Esophagus squamous epithelium (tissue), 5 donors: ENCODE measurements at regions not wholly inside any gene's neighbourhood (a gene's known extent, or its start where the extent isn't known, plus 50 kb on each side); places are given as distances from the start of the nearest gene placed in this dataset.

ENCODE experiments used
- DNase-seq: peaks from one replicate; lab custom pipeline; 2025; lab: John Stamatoyannopoulos, UW
- H3K27ac ChIP-seq, 4 donors: fragments of 200-600 bp; sonication (generic); one replicate each; pipeline ENCODE4 v1.5.1; 2016 to 2019; ENCODE audit warnings: mild to moderate bottlenecking in 1 of 4
- H3K27me3 ChIP-seq, 4 donors: fragments of 200-600 bp; sonication (generic); 1 replicate in 3 of 4; 2 replicates in 1 of 4; pipeline versions ENCODE4 v1.5.1 to v1.6.0; 2017 to 2021; ENCODE audit warnings: antibody characterized with exemption in 1 of 4
- H3K36me3 ChIP-seq, 3 donors: fragments of 200-600 bp; sonication (generic); one replicate each; pipeline ENCODE4 v1.5.1; 2016 to 2019
- H3K4me1 ChIP-seq, 3 donors: fragments of 200-600 bp; sonication (generic); one replicate each; pipeline ENCODE4 v1.5.1; 2017 to 2019
- H3K4me3 ChIP-seq, 4 donors: fragments of 200-600 bp; sonication (generic); 1 replicate in 3 of 4; 2 replicates in 1 of 4; pipeline ENCODE4 v1.5.1; 2016 to 2019; ENCODE audit warnings: mild to moderate bottlenecking in 2 of 4, moderate library complexity in 1 of 4
- H3K9me3 ChIP-seq, 3 donors: fragments of 200-600 bp; sonication (generic); one replicate each; pipeline ENCODE4 v1.5.1; 2016 to 2019
- CTCF ChIP-seq, 6 experiments: fragments of 450-650 bp in 4 of 6; fragments of 200-600 bp in 2 of 6; sonication (generic) in 2 of 6; IDR thresholded peaks; one replicate each; pipeline ENCODE4 v1.5.1; 2016 to 2019; ENCODE audit warnings: antibody characterized with exemption in 6 of 6, mild to moderate bottlenecking in 4 of 6, moderate library complexity in 4 of 6
- POLR2A ChIP-seq, 4 donors: fragments of 450-650 bp; IDR thresholded peaks; one replicate each; pipeline ENCODE4 v1.6.1; 2017; ENCODE audit warnings: antibody characterized with exemption in 4 of 4, mild to moderate bottlenecking in 4 of 4, moderate library complexity in 3 of 4
- WGBS, 2 donors: methylation state at CpG; one replicate each; pipeline ENCODE4 v1.1.5; 2018; 5-methylcytosine and 5-hydroxymethylcytosine counted together
- intact Hi-C: fragments of 100-400 bp; cut with DNase I; formaldehyde crosslinking; loops from one replicate; pipeline ENCODE4 v1.15.0; 2022
- donor health status: DM: yes; HTN: yes; CAD: no.

GRCh38 chr5:30878296-30878695 is 315.2 kb upstream of the CDH6 start:
- H3K9me3 ChIP-seq: no peaks in the 10 kb centered on the region
- H3K27me3 ChIP-seq: no peaks in the 10 kb centered on the region
- no peak for DNase-seq
- no peaks in the 10 kb centered on the region for H3K36me3 ChIP-seq
- 83 to 85% methylated on average over 5 to 10 of the region's 10 CpGs for WGBS, 2 donors
- intact Hi-C loops: no loop called here
- TF ChIP-seq POLR2A (IDR thresholded peaks at IDR 0.05) (no peak), CTCF (IDR thresholded peaks at IDR 0.05) (no peak)
- H3K4me3 ChIP-seq: no peak overlapping the region
- no peaks in the 10 kb centered on the region for H3K4me1 ChIP-seq
- H3K27ac ChIP-seq: no peak overlapping the region

- 57 to 67% methylated on average over 10 of the region's 10 CpGs for WGBS, 2 donors
- no peak overlapping the region for H3K27ac ChIP-seq
- no peak for TF ChIP-seq POLR2A (IDR thresholded peaks at IDR 0.05)
- no peak for TF ChIP-seq CTCF (IDR thresholded peaks at IDR 0.05)
- H3K27me3 ChIP-seq: no peaks in the 10 kb centered on the region
- H3K4me3 ChIP-seq: no peak overlapping the region
- no peaks in the 10 kb centered on the region for H3K36me3 ChIP-seq
- intact Hi-C loops: no loop called here
- no peak for DNase-seq
- H3K4me1 ChIP-seq: no peaks in the 10 kb centered on the region
- H3K9me3 ChIP-seq: no peaks in the 10 kb centered on the region
These were observed 319.0 kb upstream of the CDH6 start for GRCh38 chr5:30874241-30875034.

GRCh38 chr5:30871196-30871595 is 322.3 kb upstream of the CDH6 start:
- intact Hi-C loops: no loop called here
- 29 to 60% methylated on average over 3 of the region's 3 CpGs for WGBS, 2 donors
- Histone ChIP-seq H3K9me3 (no peaks in the 10 kb centered on the region), H3K27ac (no peak overlapping the region), H3K27me3 (no peaks in the 10 kb centered on the region), H3K36me3 (no peaks in the 10 kb centered on the region), H3K4me1 (no peaks in the 10 kb centered on the region), H3K4me3 (no peak overlapping the region)
- TF ChIP-seq CTCF (IDR thresholded peaks at IDR 0.05): no peak
- no peak for TF ChIP-seq POLR2A (IDR thresholded peaks at IDR 0.05)
- no peak for DNase-seq

GRCh38 chr5:30867711-30868110 is 325.8 kb upstream of the CDH6 start:
- DNase-seq: no peak

More at GRCh38 chr5:30867711-30868110, 325.8 kb upstream of the CDH6 start:
- Histone ChIP-seq H3K9me3 (no peaks in the 10 kb centered on the region), H3K36me3 (no peaks in the 10 kb centered on the region), H3K4me3 (no peak overlapping the region), H3K27ac (no peak overlapping the region), H3K4me1 (no peaks in the 10 kb centered on the region), H3K27me3 (no peaks in the 10 kb centered on the region)
- TF ChIP-seq CTCF (IDR thresholded peaks at IDR 0.05) (no peak), POLR2A (IDR thresholded peaks at IDR 0.05) (no peak)
- intact Hi-C loops: no loop called here
